K562 (cell line): ENCODE measurements at regions not wholly inside any gene's neighbourhood (a gene's known extent, or its start where the extent isn't known, plus 50 kb on each side); places are given as distances from the start of the nearest gene placed in this dataset.

Source experiments
- ATF1 ChIP-seq, 2 experiments: fragments of 450-650 bp in 1 of 2; IDR thresholded peaks; 2 replicates each; pipeline ENCODE4 v1.6.1; 2016; ENCODE audit warnings: missing compliant biosample characterization in 1 of 2, missing genetic modification characterization in 1 of 2
- ATF6 ChIP-seq: sonication (generic); formaldehyde crosslinking; IDR thresholded peaks from 2 replicates; pipeline ENCODE4 v1.4.0; 2020; ENCODE audit warnings: mild to moderate bottlenecking, missing genetic modification reagents
- FOXO4 ChIP-seq: fragments of 450-650 bp; formaldehyde crosslinking; IDR thresholded peaks from 2 replicates; pipeline ENCODE4 v1.4.0; 2020; ENCODE audit warnings: mild to moderate bottlenecking, moderate library complexity
- KLF6 ChIP-seq: fragments of 250-450 bp; sonication (Bioruptor Pico); IDR thresholded peaks from 2 replicates; pipeline ENCODE4 v1.4.0; 2020; ENCODE audit warnings: mild to moderate bottlenecking, moderate library complexity, borderline replicate concordance
- MXD1 ChIP-seq: fragments of 250-450 bp; sonication (Bioruptor Pico); IDR thresholded peaks from 2 replicates; pipeline ENCODE4 v1.8.0; 2021; ENCODE audit warnings: borderline replicate concordance, mild to moderate bottlenecking, moderate library complexity; ENCODE audit not compliant: poor library complexity, severe bottlenecking
- MYC ChIP-seq, 2 experiments: fragments of 250-450 bp in 1 of 2; sonication (Bioruptor Pico) in 1 of 2; IDR thresholded peaks; 2 replicates each; pipeline versions ENCODE4 v1.5.1 to v1.6.1; 2012 to 2021; ENCODE audit warnings: low read depth in 2 of 2, borderline replicate concordance in 1 of 2, improper control_type of control experiment in 1 of 2, low read length in 1 of 2, mild to moderate bottlenecking in 1 of 2, moderate library complexity in 1 of 2
- NFIC ChIP-seq: fragments of 450-650 bp; IDR thresholded peaks from 2 replicates; pipeline ENCODE4 v1.6.1; 2017; ENCODE audit warnings: mild to moderate bottlenecking, inconsistent platforms
- NR3C1 ChIP-seq: sonication (generic); formaldehyde crosslinking; IDR thresholded peaks from 2 replicates; pipeline ENCODE4 v1.8.1; 2022; ENCODE audit warnings: missing genetic modification reagents
- PHB2 ChIP-seq: fragments of 450-650 bp; IDR thresholded peaks from 2 replicates; pipeline ENCODE4 v1.6.1; 2017; ENCODE audit warnings: low read depth
- PTTG1 ChIP-seq: fragments of 450-650 bp; IDR thresholded peaks from 2 replicates; pipeline ENCODE4 v1.6.1; 2016; ENCODE audit warnings: low read depth, mild to moderate bottlenecking, missing genetic modification characterization, missing compliant biosample characterization
- RAD51 ChIP-seq: fragments of 450-650 bp; IDR thresholded peaks from 2 replicates; pipeline ENCODE4 v1.7.1; 2016; ENCODE audit warnings: low read depth, mild to moderate bottlenecking, borderline replicate concordance
- SAFB2 ChIP-seq: fragments of 200-400 bp; formaldehyde crosslinking; IDR thresholded peaks from 2 replicates; pipeline ENCODE4 v1.6.1; 2018; ENCODE audit warnings: borderline replicate concordance, low read length, low read depth, moderate library complexity; ENCODE audit not compliant: severe bottlenecking
- SNRNP70 ChIP-seq: fragments of 200-400 bp; formaldehyde crosslinking; optimal IDR thresholded peaks from 2 replicates; pipeline ENCODE3; 2017; ENCODE audit warnings: low read depth, low read length
- SREBF1 ChIP-seq: fragments of 150-350 bp; IDR thresholded peaks from 2 replicates; pipeline ENCODE4 v1.6.1; 2014; ENCODE audit warnings: antibody characterized with exemption, low read depth, low read length, borderline replicate concordance
- ZBTB5 ChIP-seq: fragments of 450-650 bp; IDR thresholded peaks from 2 replicates; pipeline ENCODE4 v1.6.1; 2017; ENCODE audit warnings: antibody characterized with exemption
- ZNF384 ChIP-seq: IDR thresholded peaks from 2 replicates; pipeline ENCODE4 v1.6.1; 2012; ENCODE audit warnings: low read depth, low read length, improper control_type of control experiment
- ZNF449 ChIP-seq: fragments of 250-450 bp; sonication (Bioruptor Pico); IDR thresholded peaks from 2 replicates; pipeline ENCODE4 v1.8.0; 2022; ENCODE audit warnings: moderate library complexity, mild to moderate bottlenecking, inconsistent platforms
- ZNF707 ChIP-seq: fragments of 250-450 bp; sonication (Bioruptor Pico); conservative IDR thresholded peaks from 2 replicates; pipeline ENCODE4 v1.8.0; 2022; ENCODE audit warnings: inconsistent platforms, mild to moderate bottlenecking, moderate library complexity
- ZNF766 ChIP-seq: fragments of 200-800 bp; sonication (Bioruptor generic); conservative IDR thresholded peaks from 2 replicates; pipeline ENCODE4 v1.6.1; 2016; ENCODE audit warnings: missing genetic modification characterization, missing compliant biosample characterization
- ZNF780A ChIP-seq: fragments of 250-450 bp; sonication (Bioruptor Pico); IDR thresholded peaks from 2 replicates; pipeline ENCODE4 v1.5.0; 2021; ENCODE audit warnings: mild to moderate bottlenecking

- TF ChIP-seq ZNF707 (CRISPR knock-in tag), result no peak
- TF ChIP-seq SREBF1, result no peak; the same call in 1 of the 2 replicates
- 0 out of 2 replicates have a peak, but pooled peaks have one; percentile 32 for TF ChIP-seq NR3C1 (CRISPR knock-in tag)
- TF ChIP-seq PTTG1, result no peak
- TF ChIP-seq ZNF449 (CRISPR knock-in tag), result no peak
- TF ChIP-seq NFIC, result peak; percentile 35
- peak; percentile 89 for TF ChIP-seq MXD1
- no peak for TF ChIP-seq ATF1 (CRISPR knock-in tag; IDR thresholded peaks at IDR 0.05)
- peak; percentile 94 for TF ChIP-seq ATF1 (tag; IDR thresholded peaks at IDR 0.05)
- no peak for TF ChIP-seq ZBTB5
- no peak for TF ChIP-seq SAFB2
- TF ChIP-seq KLF6 (CRISPR knock-in tag), result no peak
- TF ChIP-seq SNRNP70, result no peak
- TF ChIP-seq ATF6 (CRISPR knock-in tag), result 0 out of 2 replicates have a peak, but pooled peaks have one; percentile 28
- TF ChIP-seq FOXO4 (CRISPR knock-in tag), result no peak
- no peak for TF ChIP-seq ZNF780A (CRISPR knock-in tag)
- peak; percentile 30; the same call in 1 of the 2 replicates for TF ChIP-seq ZNF384
- no peak for TF ChIP-seq PHB2
- peak; percentile 64; the same call in 1 of the 2 replicates for TF ChIP-seq RAD51
- no peak for TF ChIP-seq ZNF766 (CRISPR knock-in tag)
- TF ChIP-seq MYC (IDR thresholded peaks at IDR 0.05; ENCODE audit: low read depth, low read length), result peak; percentile 100
- peak; percentile 92 for TF ChIP-seq MYC (CRISPR knock-in tag; IDR thresholded peaks at IDR 0.05; ENCODE audit: borderline replicate concordance, low read depth)
These were observed 52.2 kb upstream of the SEC14L1 start (continued) for GRCh38 chr17:77088455-77089123.
